HepG2 (cell line): ENCODE measurements at regions not wholly inside any gene's neighbourhood (a gene's known extent, or its start where the extent isn't known, plus 50 kb on each side); places are given as distances from the start of the nearest gene placed in this dataset.

ENCODE experiments used
- ATAC-seq: fragments of 200-7000 bp; cut with Tn5 transposase; 3 replicates; pipeline ENCODE4 v1.9.1; 2020; ENCODE audit warnings: mild to moderate bottlenecking, moderate library complexity
- BruUV-seq: library from RNA; stranded (reverse); fragments of 400-500 nt; replicated peaks from 2 replicates; lab custom pipeline; 2021; lab: Mats Ljungman, UMichigan
- CTCF ChIA-PET: fragments of 300-600 bp; formaldehyde crosslinking; extraction: SDS; loops from one replicate; lab custom pipeline; 2021; ENCODE audit warnings: low total read pairs, inconsistent platforms, low intra/inter-chr PET ratio; lab: Yijun Ruan, JAX
- POLR2A ChIA-PET: fragments of 350-600 bp; sonication (Branson Sonifier 250); formaldehyde crosslinking; loops from one replicate; lab custom pipeline; 2020; ENCODE audit warnings: antibody characterized with exemption, inconsistent platforms; lab: Yijun Ruan, JAX
- DNase-seq: peaks from one replicate; pipeline ENCODE4 v3.0.0-alpha.2; 2015; ENCODE audit warnings: low spot score
- FAIRE-seq: peaks from 3 replicates; lab custom pipeline; 2011; peaks lifted over from hg19 to GRCh38; lab: Jason Lieb, UNC
- H2AFZ ChIP-seq: one replicate; pipeline ENCODE4 v1.6.1; 2011; ENCODE audit warnings: low read length, inconsistent platforms
- H3K27ac ChIP-seq: fragments of 300-600 bp; 3 replicates; pipeline ENCODE4 v1.8.0; 2011; ENCODE audit warnings: mixed run types, mild to moderate bottlenecking, mixed read lengths, low read length, inconsistent platforms; ENCODE audit not compliant: insufficient read depth; ENCODE audit errors: extremely low read length
- H3K27me3 ChIP-seq, 2 experiments: fragments of 200-600 bp in 1 of 2; 2 replicates in 1 of 2; 3 replicates in 1 of 2; pipeline versions ENCODE4 v1.6.0 to v1.8.0; 2011; ENCODE audit warnings: low read length in 2 of 2, mild to moderate bottlenecking in 2 of 2, moderate library complexity in 2 of 2, inconsistent platforms in 1 of 2; ENCODE audit not compliant: insufficient read depth in 2 of 2, control insufficient read depth in 1 of 2
- H3K36me3 ChIP-seq, 2 experiments: fragments of 200-600 bp in 1 of 2; replicated peaks in 1 of 2; 2 replicates in 1 of 2; 3 replicates in 1 of 2; pipeline versions ENCODE4 v1.5.1 to v1.8.0; 2011; ENCODE audit warnings: low read length in 2 of 2, inconsistent platforms in 1 of 2; ENCODE audit not compliant: insufficient read depth in 2 of 2, control insufficient read depth in 1 of 2
- H3K4me1 ChIP-seq: 2 replicates; pipeline ENCODE4 v1.5.1; 2012; ENCODE audit warnings: low read length, inconsistent platforms; ENCODE audit not compliant: insufficient read depth
- H3K4me2 ChIP-seq: 2 replicates; pipeline ENCODE4 v1.6.0; 2011; ENCODE audit warnings: low read depth, low read length, inconsistent platforms
- H3K4me3 ChIP-seq, 3 experiments: fragments of 200-600 bp in 1 of 3; sonication (generic), shearing (Covaris generic) in 1 of 3; replicated peaks in 1 of 3; 2 replicates each; pipeline ENCODE4 v1.5.1; 2011 to 2016; ENCODE audit warnings: low read length in 3 of 3, inconsistent platforms in 2 of 3, low read depth in 2 of 3, mild to moderate bottlenecking in 2 of 3, control low read depth in 1 of 3, mixed read lengths in 1 of 3; ENCODE audit not compliant: insufficient read depth in 1 of 3
- H3K79me2 ChIP-seq: one replicate; pipeline ENCODE4 v1.6.1; 2011; ENCODE audit warnings: low read length, inconsistent platforms; ENCODE audit not compliant: insufficient read depth
- H3K9ac ChIP-seq: 2 replicates; pipeline ENCODE4 v1.6.0; 2011; ENCODE audit warnings: mild to moderate bottlenecking, low read depth, low read length, inconsistent platforms; ENCODE audit not compliant: insufficient read depth
- H3K9me3 ChIP-seq: 2 replicates; pipeline ENCODE4 v1.5.1; 2012; ENCODE audit warnings: mild to moderate bottlenecking, low read length
- H4K20me1 ChIP-seq: 2 replicates; pipeline ENCODE4 v1.6.0; 2011; ENCODE audit warnings: inconsistent platforms, mild to moderate bottlenecking, low read length, moderate library complexity; ENCODE audit not compliant: insufficient read depth
- KDM2A ChIP-seq: sonication (generic); formaldehyde crosslinking; IDR thresholded peaks from 2 replicates; pipeline ENCODE4 v1.4.0; 2020; ENCODE audit warnings: low read depth, missing genetic modification reagents, borderline replicate concordance
- MIER3 ChIP-seq: IDR thresholded peaks from 2 replicates; pipeline ENCODE4 v1.6.1; 2016; ENCODE audit warnings: missing compliant biosample characterization, borderline replicate concordance
- POLR2A ChIP-seq, 2 experiments: IDR thresholded peaks; 2 replicates each; pipeline ENCODE4 v1.6.1; 2011; ENCODE audit warnings: low read depth in 2 of 2, low read length in 2 of 2, mild to moderate bottlenecking in 1 of 2, moderate library complexity in 1 of 2; ENCODE audit not compliant: insufficient read depth in 1 of 2
- ZBTB42 ChIP-seq: sonication (generic); formaldehyde crosslinking; IDR thresholded peaks from 2 replicates; pipeline ENCODE4 v1.5.0; 2020; ENCODE audit warnings: mild to moderate bottlenecking, missing genetic modification reagents
- ZFP37 ChIP-seq: sonication (generic); formaldehyde crosslinking; IDR thresholded peaks from 2 replicates; pipeline ENCODE4 v1.4.0; 2020; ENCODE audit warnings: missing genetic modification reagents, borderline replicate concordance
- ZNF543 ChIP-seq: sonication (generic); formaldehyde crosslinking; IDR thresholded peaks from 2 replicates; pipeline ENCODE4 v1.4.0; 2020; ENCODE audit warnings: mild to moderate bottlenecking, missing genetic modification reagents
- ZNF720 ChIP-seq: sonication (generic); formaldehyde crosslinking; IDR thresholded peaks from 2 replicates; pipeline ENCODE4 v1.4.0; 2020; ENCODE audit warnings: missing genetic modification reagents
- WGBS: methylation state at CpG from one replicate; pipeline ENCODE4 v1.1.6; 2017; ENCODE audit warnings: low lambda C conversion rate; 5-methylcytosine and 5-hydroxymethylcytosine counted together
- in situ Hi-C: cut with HindIII; loops from 2 replicates; pipeline ENCODE4 v1.10.0; 2017; ENCODE audit warnings: low pct_unique_long_range_greater_than_20kb; ENCODE audit not compliant: extremely low pct_ligation_motif_present
- intact Hi-C: fragments of 100-400 bp; cut with micrococcal nuclease; formaldehyde crosslinking; loops from one replicate; pipeline ENCODE4 v1.10.0; 2022; ENCODE audit not compliant: unreplicated experiment
- TF ChIP-seq, protein P1 (sequence below): sonication (generic); formaldehyde crosslinking; IDR thresholded peaks from 2 replicates; pipeline ENCODE4 v1.8.1; 2023; ENCODE audit warnings: mild to moderate bottlenecking, missing genetic modification reagents

DNA sequence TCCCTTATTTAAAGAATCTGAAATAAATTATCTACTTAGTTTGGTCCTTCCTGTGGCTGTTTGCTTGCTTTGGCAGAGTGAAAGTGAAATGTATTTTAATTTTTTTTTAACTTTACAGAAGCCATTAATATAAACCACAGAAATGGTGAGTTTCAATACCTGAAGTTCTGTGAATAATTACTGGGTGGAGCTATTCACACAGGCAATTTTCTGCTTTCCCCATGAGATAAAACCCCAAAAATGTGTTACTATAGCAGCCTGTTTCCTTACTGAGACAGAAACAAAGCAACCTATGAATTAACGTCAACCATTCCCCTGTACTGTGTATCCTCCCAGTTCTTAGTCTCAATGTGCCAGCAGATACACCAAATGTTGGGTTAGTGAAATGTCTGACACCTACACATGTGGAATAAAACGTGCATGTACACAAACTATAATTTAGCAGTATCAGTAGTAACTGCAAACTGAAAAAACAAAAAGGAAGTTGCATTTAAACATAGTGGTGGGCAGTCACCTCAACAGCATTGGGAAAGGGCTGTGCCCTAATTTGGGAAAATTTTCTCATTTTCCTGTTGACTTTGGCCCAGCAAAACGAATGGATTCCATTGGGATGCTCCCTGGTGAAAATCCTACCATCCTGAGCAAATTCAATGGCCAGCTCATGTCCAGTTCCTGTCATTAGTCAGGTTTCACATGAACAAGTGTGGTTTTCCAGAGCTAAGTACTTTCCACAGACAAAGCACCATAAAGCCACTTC, 73.1 kb upstream of the RMDN2 start:
- TF ChIP-seq KDM2A (CRISPR knock-in tag) (no peak), ZNF720 (CRISPR knock-in tag) (no peak)
- TF ChIP-seq, protein P1, sequence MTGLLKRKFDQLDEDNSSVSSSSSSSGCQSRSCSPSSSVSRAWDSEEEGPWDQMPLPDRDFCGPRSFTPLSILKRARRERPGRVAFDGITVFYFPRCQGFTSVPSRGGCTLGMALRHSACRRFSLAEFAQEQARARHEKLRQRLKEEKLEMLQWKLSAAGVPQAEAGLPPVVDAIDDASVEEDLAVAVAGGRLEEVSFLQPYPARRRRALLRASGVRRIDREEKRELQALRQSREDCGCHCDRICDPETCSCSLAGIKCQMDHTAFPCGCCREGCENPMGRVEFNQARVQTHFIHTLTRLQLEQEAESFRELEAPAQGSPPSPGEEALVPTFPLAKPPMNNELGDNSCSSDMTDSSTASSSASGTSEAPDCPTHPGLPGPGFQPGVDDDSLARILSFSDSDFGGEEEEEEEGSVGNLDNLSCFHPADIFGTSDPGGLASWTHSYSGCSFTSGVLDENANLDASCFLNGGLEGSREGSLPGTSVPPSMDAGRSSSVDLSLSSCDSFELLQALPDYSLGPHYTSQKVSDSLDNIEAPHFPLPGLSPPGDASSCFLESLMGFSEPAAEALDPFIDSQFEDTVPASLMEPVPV (CRISPR knock-in tag), result no peak
- H3K9me3 ChIP-seq, result no peaks in the 10 kb centered on the region
- no peaks in the 10 kb centered on the region; the same call in 1 of the 2 replicates for H4K20me1 ChIP-seq
- intact Hi-C loops, result no loop called here
- CTCF ChIA-PET, result no interaction called here
- H3K9ac ChIP-seq, result no peak overlapping the region
- no TSS peak for BruUV-seq
- H3K4me1 ChIP-seq, result no peaks in the 10 kb centered on the region
- H3K4me2 ChIP-seq, result no peak overlapping the region
- H3K36me3 ChIP-seq, result no peaks in the 10 kb centered on the region
- no peak overlapping the region for H2AFZ ChIP-seq
- H3K27ac ChIP-seq, result no peak overlapping the region
- no peak for FAIRE-seq
- WGBS, result 29% methylated on average over 3 of the region's 3 CpGs
- POLR2A ChIA-PET, result no interaction called here
- H3K79me2 ChIP-seq, result no peaks in the 10 kb centered on the region
- peaks cover 2 to 29% of the 10 kb centered on the region in 2 experiments; a peak in 3 of 5 replicates for H3K27me3 ChIP-seq
- DNase-seq, result no peak
- ATAC-seq, result no peak
- no peak overlapping the region for H3K4me3 ChIP-seq
- in situ Hi-C loops, result no loop called here

DNA sequence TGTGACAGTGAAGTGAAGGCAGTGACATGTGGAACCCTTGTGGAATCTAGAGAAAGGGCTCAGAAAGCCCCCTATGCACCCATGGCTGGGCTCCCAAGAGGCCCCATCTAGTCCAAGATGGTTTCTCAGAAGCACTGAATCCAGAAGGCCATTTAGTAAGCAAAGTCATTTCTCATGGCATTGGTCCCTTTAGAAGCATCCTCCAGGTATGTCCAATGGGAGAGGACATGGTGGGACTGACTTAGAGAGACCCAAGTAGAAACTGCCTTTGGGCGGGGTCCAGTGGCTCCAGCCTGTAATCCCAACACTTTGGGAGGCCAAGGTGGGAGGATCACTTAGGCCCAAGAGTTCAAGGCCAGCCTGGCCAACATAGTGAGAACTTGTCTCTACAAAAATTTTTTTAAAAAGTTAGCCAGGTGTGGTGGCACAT, 72.5 kb upstream of the RMDN2 start:
- peaks cover 2 to 27% of the 10 kb centered on the region in 2 experiments; a peak in 3 of 5 replicates for H3K27me3 ChIP-seq
- H3K4me2 ChIP-seq, result no peak overlapping the region
- no peaks in the 10 kb centered on the region; the same call in 1 of the 2 replicates for H4K20me1 ChIP-seq
- no peak for FAIRE-seq
- intact Hi-C loops, result no loop called here
- no peaks in the 10 kb centered on the region for H3K4me1 ChIP-seq
- H3K9ac ChIP-seq, result no peak overlapping the region
- DNase-seq, result no peak
- H2AFZ ChIP-seq, result no peak overlapping the region
- in situ Hi-C loops, result no loop called here
- ChIA-PET POLR2A (no interaction called here), CTCF (no interaction called here)
- no peak overlapping the region for H3K27ac ChIP-seq
- H3K9me3 ChIP-seq, result no peaks in the 10 kb centered on the region
- BruUV-seq, result no TSS peak
- H3K36me3 ChIP-seq, result no peaks in the 10 kb centered on the region
- TF ChIP-seq MIER3 (CRISPR knock-in tag) (no peak), ZNF543 (CRISPR knock-in tag) (no peak), ZBTB42 (no peak), ZFP37 (CRISPR knock-in tag) (no peak), POLR2A (IDR thresholded peaks at IDR 0.05; ENCODE audit: insufficient read depth in 1 of 2, low read depth in 2 of 2, low read length in 2 of 2) (no peak)
- WGBS, result 0% methylated on average over 1 of the region's 1 CpG
- no peaks in the 10 kb centered on the region for H3K79me2 ChIP-seq
- ATAC-seq, result no peak
- H3K4me3 ChIP-seq, result no peak overlapping the region
